NT2/D1 (cell line): ENCODE measurements at regions not wholly inside any gene's neighbourhood (a gene's known extent, or its start where the extent isn't known, plus 50 kb on each side); places are given as distances from the start of the nearest gene placed in this dataset.

Source experiments
- SUZ12 ChIP-seq: IDR thresholded peaks from 2 replicates; pipeline ENCODE4 v1.6.1; 2011; ENCODE audit not compliant: insufficient read length, insufficient read depth; ENCODE audit errors: extremely low read depth
- ZNF274 ChIP-seq: IDR thresholded peaks from 2 replicates; pipeline ENCODE4 v1.6.1; 2011; ENCODE audit warnings: mild to moderate bottlenecking, low read depth, low read length

- TF ChIP-seq ZNF274, result no peak
- no peak for TF ChIP-seq SUZ12
Observed at GRCh38 chr21:15434163-15434905, 295.4 kb upstream of the USP25 start.
